Right renal pelvis (tissue), 4 donors: ENCODE measurements at regions not wholly inside any gene's neighbourhood (a gene's known extent, or its start where the extent isn't known, plus 50 kb on each side); places are given as distances from the start of the nearest gene placed in this dataset.

Experiments
- DNase-seq, 4 donors: peaks; one replicate each; pipeline ENCODE4 v3.0.0-alpha.2; 2013; ENCODE audit warnings: low read depth in 4 of 4, low spot score in 3 of 4, missing footprints in 1 of 4

- no peak for DNase-seq
These were observed 560.6 kb downstream of the PDCD6IP start for GRCh38 chr3:34359064-34359463.

GRCh38 chr3:34360713-34361112 is 562.3 kb downstream of the PDCD6IP start:
- DNase-seq = no peak

- DNase-seq = no peak
These were observed 563.5 kb downstream of the PDCD6IP start for GRCh38 chr3:34361921-34362320.

- DNase-seq = no peak
These were observed 564.5 kb downstream of the PDCD6IP start for GRCh38 chr3:34362910-34363309.

- no peak for DNase-seq
These were observed 565.5 kb downstream of the PDCD6IP start for GRCh38 chr3:34363881-34364280.

GRCh38 chr3:34364335-34364734 is 565.9 kb downstream of the PDCD6IP start:
- DNase-seq = no peak

- no peak for DNase-seq
These were observed 566.8 kb downstream of the PDCD6IP start for GRCh38 chr3:34365231-34365630.

- no peak for DNase-seq
These were observed 567.3 kb downstream of the PDCD6IP start for GRCh38 chr3:34365771-34366170.

- DNase-seq = no peak
These were observed 569.1 kb downstream of the PDCD6IP start for GRCh38 chr3:34367521-34367920.

- DNase-seq = no peak
These were observed 576.1 kb downstream of the PDCD6IP start for GRCh38 chr3:34374521-34374920.

GRCh38 chr3:34376691-34377090 is 578.3 kb downstream of the PDCD6IP start:
- DNase-seq = no peak

GRCh38 chr3:34377961-34378360 is 579.5 kb downstream of the PDCD6IP start:
- no peak for DNase-seq

- no peak for DNase-seq
These were observed 582.8 kb downstream of the PDCD6IP start for GRCh38 chr3:34381243-34381642.

GRCh38 chr3:34382859-34383258 is 584.4 kb downstream of the PDCD6IP start:
- no peak for DNase-seq

- DNase-seq = no peak
These were observed 587.9 kb downstream of the PDCD6IP start for GRCh38 chr3:34386309-34386708.

- no peak for DNase-seq
These were observed 589.6 kb downstream of the PDCD6IP start for GRCh38 chr3:34387826-34388564.

GRCh38 chr3:34388830-34389229 is 590.4 kb downstream of the PDCD6IP start:
- DNase-seq = no peak

GRCh38 chr3:34394978-34395748 is 596.7 kb downstream of the PDCD6IP start:
- DNase-seq = no peak

GRCh38 chr3:34396288-34396687 is 597.9 kb downstream of the PDCD6IP start:
- DNase-seq = no peak

- no peak for DNase-seq
These were observed 598.5 kb downstream of the PDCD6IP start for GRCh38 chr3:34396956-34397355.

- no peak for DNase-seq
These were observed 601.0 kb downstream of the PDCD6IP start for GRCh38 chr3:34399401-34399800.

GRCh38 chr3:34405159-34405558 is 606.7 kb downstream of the PDCD6IP start:
- DNase-seq = no peak
